ENCODE measurements at regions not wholly inside any gene's neighbourhood (a gene's known extent, or its start where the extent isn't known, plus 50 kb on each side); places are given as distances from the start of the nearest gene placed in this dataset.

DNA sequence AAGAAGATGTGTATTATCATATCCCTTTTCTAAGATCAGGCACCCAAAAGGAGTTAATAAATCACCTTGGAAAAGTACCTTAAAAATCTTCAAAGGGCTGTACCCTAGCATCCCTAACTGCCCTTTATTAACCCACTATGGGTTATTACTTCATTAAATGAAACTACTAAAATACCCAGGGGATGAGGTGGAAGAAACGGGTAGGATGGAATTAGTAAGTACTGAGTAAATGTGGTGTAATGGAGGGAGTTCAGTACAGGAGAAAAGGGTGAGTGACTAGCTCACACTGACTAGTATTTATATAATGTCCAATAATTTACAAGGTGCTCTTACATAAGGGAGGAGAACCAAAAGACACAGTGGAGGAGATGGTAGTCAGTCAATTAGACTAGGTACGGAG lies 51.0 kb upstream of the RASGEF1B start:
- DNase-seq = no peak

GRCh38 chr4:81521708-81522107 lies 50.0 kb upstream of the RASGEF1B start:
- DNase-seq = no peak

All from NCI-H526 (cell line).